Amniotic stem cell (primary cell): ENCODE measurements at regions not wholly inside any gene's neighbourhood (a gene's known extent, or its start where the extent isn't known, plus 50 kb on each side); places are given as distances from the start of the nearest gene placed in this dataset.

Experiments used
- DNase-seq: peaks from one replicate; lab custom pipeline; 2025; lab: John Stamatoyannopoulos, UW

DNA sequence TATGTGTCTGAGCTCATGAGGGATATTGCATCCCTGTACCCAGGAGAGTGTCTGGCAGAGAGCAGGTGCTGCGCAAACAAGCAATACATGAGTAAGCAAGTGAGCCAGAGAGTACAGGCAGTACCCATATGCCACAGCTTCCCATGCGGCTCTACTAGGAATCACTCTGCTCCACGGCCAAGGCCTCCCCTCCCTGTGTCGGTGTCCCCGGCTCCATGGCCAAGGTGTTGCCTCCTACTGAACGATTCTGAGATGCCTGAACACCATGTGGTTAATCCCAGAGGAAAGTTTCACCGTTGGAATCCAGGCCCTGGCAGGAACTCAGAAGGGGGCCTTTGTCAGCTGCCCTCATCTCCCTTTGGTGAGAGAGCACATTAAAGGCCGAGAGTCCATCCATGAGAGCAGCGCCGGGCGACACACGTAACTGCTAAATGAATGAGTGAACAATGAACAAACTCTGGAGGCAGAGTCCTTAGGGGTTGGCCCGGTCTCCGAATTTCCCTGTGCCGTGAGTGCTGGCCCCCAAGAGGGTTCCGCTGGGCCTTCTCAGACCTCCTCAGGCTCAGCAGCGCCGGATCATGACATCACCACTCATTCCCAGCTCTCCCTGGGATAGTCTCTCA is 136.0 kb upstream of the FAM20C start:
- DNase-seq: no peak

- no peak for DNase-seq
These were observed 135.3 kb upstream of the FAM20C start for GRCh38 chr7:57071-57470.

- DNase-seq: no peak
These were observed 134.7 kb upstream of the FAM20C start for GRCh38 chr7:57482-58255.

DNA sequence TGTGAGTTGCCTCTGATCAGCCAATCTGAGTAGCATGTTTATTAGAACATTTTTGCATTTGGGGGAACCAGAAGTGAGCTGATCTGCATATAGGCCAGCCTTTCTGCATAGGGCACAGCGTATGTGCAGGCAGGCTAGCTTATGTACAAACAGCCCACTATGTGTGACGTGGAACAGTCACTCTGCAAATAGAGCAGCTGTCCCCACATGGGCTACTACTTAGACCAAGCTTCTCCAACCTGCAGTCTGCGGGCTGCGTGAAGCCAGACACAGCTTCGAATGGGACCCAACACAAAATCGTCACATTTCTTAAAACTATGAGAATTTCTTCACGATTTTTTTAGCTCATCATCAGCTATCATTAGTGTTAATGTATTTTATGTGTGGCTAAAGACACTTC is 134.1 kb upstream of the FAM20C start:
- no peak for DNase-seq

- no peak for DNase-seq
These were observed 133.0 kb upstream of the FAM20C start for GRCh38 chr7:59079-60016.

- no peak for DNase-seq
These were observed 132.2 kb upstream of the FAM20C start for GRCh38 chr7:60017-60675.

DNA sequence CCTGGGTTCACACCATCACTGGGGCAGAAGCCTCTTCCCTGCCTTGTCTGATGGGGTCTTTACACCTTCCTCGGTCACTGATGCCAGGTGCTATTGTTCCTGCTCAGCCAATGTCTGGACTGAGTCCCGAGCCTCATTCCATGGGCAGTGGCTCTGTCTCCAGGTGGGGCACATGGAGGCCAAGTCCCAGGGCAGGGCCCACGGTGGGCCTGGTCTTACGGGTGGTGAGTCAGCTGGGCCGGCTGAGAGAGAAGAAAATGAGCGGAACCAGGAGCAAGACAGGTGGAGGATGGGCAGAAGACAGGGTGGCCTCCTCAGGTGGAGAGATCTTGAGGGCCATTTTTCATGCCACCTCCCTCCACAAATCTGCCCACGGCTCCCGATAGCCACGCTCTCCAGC is 131.7 kb upstream of the FAM20C start:
- no peak for DNase-seq

- no peak for DNase-seq
These were observed 131.3 kb upstream of the FAM20C start for GRCh38 chr7:61111-61510.

GRCh38 chr7:61576-62360 is 130.6 kb upstream of the FAM20C start:
- no peak for DNase-seq

- no peak for DNase-seq
These were observed 129.8 kb upstream of the FAM20C start for GRCh38 chr7:62361-63116.

DNA sequence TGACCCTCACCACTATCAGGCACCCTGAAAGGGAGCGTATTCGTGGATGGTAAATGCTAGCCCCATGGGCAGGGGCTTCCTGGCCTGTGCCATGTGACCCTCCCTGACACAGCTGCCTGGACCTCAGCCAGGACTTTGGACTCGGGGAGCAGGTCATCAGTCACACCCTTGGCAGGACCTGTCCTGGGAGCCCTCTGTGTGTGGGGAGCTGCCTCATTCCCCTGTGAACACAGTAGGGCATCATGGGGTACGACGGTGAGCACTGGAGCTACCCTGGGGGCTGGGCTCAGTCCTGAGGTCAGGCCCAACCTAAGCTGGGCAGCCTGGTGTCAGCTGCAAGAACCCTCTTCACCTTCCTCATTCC is 129.3 kb upstream of the FAM20C start:
- DNase-seq: no peak

DNA sequence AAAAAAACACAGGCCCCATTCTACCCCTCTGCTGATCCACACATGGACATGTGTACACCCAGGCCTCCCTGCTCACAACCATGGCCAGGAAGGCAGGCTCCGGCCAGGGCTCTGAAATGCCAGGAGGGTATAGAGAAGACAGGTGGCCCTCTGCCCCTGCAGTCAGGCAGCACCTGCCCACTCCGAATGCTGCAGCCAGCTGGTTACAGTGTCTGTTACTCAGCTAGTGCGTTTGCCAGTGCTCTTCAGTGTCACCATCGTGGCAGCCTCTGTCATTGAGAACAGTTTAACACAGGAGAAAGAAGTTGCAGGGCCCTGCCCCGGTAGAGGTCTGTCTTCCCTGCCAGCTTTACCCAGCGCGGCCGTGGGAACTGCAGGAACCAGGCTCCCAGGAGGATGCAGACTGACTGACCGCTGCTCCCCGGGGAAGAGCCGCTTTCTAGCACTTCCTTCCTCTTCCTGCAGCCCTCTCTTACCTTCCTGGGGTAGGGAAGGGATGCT is 128.8 kb upstream of the FAM20C start:
- no peak for DNase-seq

- no peak for DNase-seq
These were observed 128.1 kb upstream of the FAM20C start for GRCh38 chr7:64098-64915.

GRCh38 chr7:64916-65341 is 127.4 kb upstream of the FAM20C start:
- DNase-seq: no peak

DNA sequence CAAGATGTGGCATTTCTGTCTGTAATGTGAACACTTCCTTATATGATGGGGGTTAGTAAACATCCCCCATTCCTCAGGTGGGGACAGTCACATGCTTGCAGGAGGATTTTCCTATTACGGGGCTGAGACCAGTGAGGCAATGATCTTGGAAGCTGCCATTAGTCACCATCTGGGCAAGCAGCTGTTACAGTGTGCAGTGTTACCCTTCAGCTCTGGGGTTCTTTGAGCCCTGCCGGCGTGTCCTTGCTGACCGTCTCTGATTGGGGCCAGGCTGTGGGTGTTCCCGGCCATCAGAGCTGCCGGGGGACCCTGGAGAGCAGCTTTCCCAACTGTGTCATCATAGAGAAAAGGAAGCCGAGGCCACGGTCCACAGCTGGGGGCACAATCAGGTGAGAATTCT is 126.8 kb upstream of the FAM20C start:
- no peak for DNase-seq

- no peak for DNase-seq
These were observed 126.1 kb upstream of the FAM20C start for GRCh38 chr7:66296-66695.

DNA sequence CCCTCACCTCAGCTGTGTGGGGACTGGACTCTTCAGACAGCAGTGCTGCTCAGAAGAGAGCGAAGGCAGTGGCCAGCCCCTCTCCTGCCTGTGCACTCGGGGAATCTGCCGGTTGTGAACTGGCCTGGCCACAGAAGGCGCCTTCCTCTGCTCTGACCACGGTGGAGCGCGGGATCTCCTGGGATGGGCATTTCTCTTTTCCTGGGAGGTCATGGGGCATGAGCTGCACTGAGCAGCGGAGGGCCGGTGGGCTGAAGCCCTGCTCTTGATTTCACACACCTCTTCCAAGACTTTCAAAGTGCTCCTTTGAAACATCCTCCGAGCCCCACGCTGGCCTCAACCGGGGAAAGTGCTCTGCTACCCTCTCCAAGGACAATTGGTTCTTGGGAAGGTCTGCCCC is 125.6 kb upstream of the FAM20C start:
- no peak for DNase-seq

GRCh38 chr7:67661-68395 is 124.5 kb upstream of the FAM20C start:
- DNase-seq: no peak

GRCh38 chr7:68629-69028 is 123.7 kb upstream of the FAM20C start:
- no peak for DNase-seq
